ENCODE measurements at regions not wholly inside any gene's neighbourhood (a gene's known extent, or its start where the extent isn't known, plus 50 kb on each side); places are given as distances from the start of the nearest gene placed in this dataset.

DNA sequence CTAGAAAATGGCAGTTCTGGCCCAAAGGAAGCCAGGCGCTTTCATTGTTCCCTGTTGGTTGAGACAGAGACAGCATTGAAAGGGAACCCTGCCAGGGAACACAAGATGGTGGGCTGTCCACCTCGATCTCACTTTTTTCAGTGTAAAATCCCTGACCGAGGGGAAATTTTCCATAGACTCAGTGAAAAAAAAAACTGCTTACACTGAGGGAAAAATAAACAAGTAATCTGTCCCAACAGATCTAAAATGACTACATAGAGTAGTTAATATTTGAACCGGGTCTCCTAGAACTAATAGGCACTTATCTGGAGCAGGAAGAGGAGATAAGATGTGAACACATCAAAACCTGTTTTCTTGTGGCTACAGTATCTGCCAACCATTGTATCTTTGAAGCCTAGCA is 763.4 kb upstream of the GOLIM4 start:
- TF ChIP-seq, protein P1, sequence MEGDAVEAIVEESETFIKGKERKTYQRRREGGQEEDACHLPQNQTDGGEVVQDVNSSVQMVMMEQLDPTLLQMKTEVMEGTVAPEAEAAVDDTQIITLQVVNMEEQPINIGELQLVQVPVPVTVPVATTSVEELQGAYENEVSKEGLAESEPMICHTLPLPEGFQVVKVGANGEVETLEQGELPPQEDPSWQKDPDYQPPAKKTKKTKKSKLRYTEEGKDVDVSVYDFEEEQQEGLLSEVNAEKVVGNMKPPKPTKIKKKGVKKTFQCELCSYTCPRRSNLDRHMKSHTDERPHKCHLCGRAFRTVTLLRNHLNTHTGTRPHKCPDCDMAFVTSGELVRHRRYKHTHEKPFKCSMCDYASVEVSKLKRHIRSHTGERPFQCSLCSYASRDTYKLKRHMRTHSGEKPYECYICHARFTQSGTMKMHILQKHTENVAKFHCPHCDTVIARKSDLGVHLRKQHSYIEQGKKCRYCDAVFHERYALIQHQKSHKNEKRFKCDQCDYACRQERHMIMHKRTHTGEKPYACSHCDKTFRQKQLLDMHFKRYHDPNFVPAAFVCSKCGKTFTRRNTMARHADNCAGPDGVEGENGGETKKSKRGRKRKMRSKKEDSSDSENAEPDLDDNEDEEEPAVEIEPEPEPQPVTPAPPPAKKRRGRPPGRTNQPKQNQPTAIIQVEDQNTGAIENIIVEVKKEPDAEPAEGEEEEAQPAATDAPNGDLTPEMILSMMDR (IDR thresholded peaks at IDR 0.05 in 2 of 3, conservative IDR thresholded peaks at IDR 0.05 in 1 of 3; ENCODE audit: borderline replicate concordance in 1 of 3, insufficient read depth in 1 of 3, low read depth in 2 of 3, low read length in 2 of 3), result no peak
- TF ChIP-seq YY1 (IDR thresholded peaks at IDR 0.05; ENCODE audit: extremely low read depth, insufficient replicate concordance, low read depth, low read length) (no peak), SIN3A (IDR thresholded peaks at IDR 0.05; ENCODE audit: low read depth) (no peak)
